ENCODE measurements at regions not wholly inside any gene's neighbourhood (a gene's known extent, or its start where the extent isn't known, plus 50 kb on each side); places are given as distances from the start of the nearest gene placed in this dataset.

GRCh38 chr15:100712226-100712625, 109.8 kb downstream of the ASB7 start:
- TF ChIP-seq CTCF (IDR thresholded peaks at IDR 0.05) (no peak), POLR2A (IDR thresholded peaks at IDR 0.05) (no peak)
